Activated T-cell treated with anti-CD3 and anti-CD28 coated beads for 48 hours (primary cell): ENCODE measurements at regions not wholly inside any gene's neighbourhood (a gene's known extent, or its start where the extent isn't known, plus 50 kb on each side); places are given as distances from the start of the nearest gene placed in this dataset.
"Not testable (repeated sequence)": the region's sequence is repeated elsewhere in the genome, so short reads cannot be mapped to it uniquely, and the experiment has no call there.

Source experiments
- DNase-seq: peaks from one replicate; pipeline ENCODE4 v3.0.0-alpha.2; 2020; ENCODE audit warnings: low read depth

DNA sequence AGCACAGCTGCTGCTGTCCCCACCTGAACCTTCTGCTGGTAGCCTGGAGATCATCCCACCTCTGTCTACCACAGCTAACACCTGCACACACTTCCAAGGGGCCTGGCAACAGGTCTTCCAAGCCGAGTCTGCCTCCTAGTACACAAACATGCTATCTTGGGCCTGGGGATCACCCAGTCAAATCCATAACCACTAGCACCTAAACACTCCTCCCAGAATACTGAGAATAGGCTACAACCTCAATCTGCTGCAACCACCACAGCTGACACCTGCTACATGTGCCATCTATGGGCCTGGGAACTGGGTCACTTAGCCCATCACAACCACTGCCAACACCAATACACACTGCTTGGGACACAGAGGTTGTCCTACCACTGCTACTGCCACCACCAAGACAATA, 362.8 kb upstream of the ARPP21 start:
- DNase-seq: no peak

DNA sequence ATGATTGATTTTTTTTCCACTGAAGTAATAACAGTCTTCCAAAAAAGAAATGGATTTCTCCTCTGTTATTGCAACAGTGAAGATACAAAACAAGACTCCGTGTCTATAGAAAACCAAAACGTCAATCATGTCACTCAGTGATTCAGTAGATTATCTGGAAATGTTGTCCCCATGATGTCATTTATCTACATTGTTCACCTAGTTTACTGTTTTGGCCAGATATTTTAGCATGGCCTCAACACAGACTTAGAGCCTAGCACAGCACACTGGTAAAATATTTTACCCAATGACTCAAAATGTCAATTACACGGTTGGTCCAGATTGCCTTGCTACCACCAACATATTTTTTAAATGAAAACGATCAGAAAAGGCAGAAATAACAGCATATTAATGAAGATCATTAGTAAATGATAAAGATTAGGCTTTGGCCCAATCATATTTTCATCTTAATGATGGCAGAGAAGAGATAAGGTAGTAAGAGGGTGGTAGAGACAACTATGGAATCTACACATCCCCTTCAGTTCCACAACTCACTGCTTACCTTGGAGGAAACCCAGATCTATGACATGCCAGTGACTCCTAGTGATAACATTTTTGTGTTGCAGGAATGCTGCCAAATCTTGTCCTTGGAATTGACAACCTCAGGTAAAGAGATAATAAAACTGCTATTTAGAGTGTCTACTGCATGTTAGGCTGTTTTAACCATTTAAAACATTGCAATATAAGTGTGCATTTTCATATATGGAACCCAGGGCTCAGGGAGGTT, 347.7 kb upstream of the ARPP21 start:
- DNase-seq: no peak

DNA sequence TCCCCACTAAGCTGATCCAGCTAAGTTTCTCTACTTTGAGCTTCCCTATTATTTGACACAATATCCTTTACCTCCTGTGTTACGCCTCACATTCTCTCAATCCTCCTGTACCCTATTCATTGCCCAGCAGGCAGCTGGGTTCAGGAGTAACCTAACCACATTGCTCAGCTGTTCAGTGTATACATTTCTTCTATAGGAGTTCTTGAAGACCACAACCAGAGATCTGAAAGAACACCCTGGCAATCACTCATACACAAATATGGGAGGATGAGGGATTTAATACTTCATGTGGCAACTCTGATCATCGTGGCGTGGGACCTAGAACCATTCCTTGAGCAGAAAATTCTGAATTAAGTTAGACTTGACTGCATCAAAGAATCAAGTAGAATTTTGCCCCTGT, 346.8 kb upstream of the ARPP21 start:
- no peak for DNase-seq

- no peak for DNase-seq
Measured at GRCh38 chr3:35295906-35296305, 343.4 kb upstream of the ARPP21 start.

GRCh38 chr3:35296533-35296932, 342.8 kb upstream of the ARPP21 start:
- peak; percentile 1 for DNase-seq

GRCh38 chr3:35296944-35297343, 342.4 kb upstream of the ARPP21 start:
- DNase-seq: not testable (repeated sequence)

- DNase-seq: no peak
Measured at GRCh38 chr3:35305406-35305805, 333.9 kb upstream of the ARPP21 start.

GRCh38 chr3:35307296-35307695, 332.0 kb upstream of the ARPP21 start:
- no peak for DNase-seq

- DNase-seq: not testable (repeated sequence)
Measured at GRCh38 chr3:35316841-35317240, 322.5 kb upstream of the ARPP21 start.

DNA sequence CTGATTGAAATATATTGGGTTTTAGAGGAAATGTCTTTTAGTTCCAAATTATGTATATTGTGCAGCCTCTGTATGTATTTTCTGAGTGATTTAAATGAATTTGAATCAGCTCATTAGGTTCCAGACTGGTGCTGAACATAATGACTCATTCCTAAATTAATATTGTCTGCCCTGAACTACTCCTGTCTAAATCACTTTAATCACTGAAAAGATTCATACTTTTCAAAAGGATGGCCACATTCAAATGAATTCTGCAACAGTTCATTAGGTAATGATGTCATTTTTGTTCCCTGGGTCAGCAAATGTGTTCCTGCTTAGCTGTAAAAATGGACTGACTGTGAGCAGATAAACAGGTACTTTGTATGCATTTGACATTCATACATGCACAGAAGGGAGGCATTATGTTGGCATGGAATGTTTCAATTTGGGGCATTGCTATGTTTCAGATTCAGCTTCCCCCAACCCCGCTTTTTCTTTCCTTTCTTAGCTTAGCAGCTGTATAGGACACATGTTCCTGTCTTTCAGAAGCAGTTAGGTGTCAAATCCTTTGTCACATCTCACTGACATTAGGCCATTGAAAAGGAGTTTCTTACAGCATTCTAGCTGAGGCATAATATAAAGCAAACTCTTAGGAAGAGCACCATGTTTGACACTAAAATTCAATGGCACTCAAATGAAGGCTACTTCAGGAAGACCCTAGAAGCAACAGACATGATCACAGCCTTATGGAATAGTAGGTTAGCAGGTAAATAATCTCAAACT, 318.5 kb upstream of the ARPP21 start:
- DNase-seq: no peak

DNA sequence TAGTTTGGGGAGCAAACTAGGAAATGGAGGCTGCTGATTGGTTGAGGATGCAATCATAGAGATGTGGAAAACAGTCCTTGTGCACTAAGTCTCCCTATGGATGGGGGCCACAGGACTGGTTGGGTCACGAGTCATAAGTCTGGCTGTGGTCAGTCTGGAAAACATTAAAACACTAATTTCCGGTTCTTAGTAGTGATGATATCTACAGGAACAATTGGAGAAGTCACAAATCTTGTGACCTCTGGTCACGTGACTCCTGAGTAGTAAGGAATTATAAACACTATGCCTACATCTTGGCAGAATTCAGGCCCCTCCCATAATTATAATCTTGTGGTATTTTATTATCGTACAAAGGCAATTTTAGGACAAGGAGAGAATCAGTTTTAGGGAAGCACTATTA, 317.3 kb upstream of the ARPP21 start:
- DNase-seq: no peak

DNA sequence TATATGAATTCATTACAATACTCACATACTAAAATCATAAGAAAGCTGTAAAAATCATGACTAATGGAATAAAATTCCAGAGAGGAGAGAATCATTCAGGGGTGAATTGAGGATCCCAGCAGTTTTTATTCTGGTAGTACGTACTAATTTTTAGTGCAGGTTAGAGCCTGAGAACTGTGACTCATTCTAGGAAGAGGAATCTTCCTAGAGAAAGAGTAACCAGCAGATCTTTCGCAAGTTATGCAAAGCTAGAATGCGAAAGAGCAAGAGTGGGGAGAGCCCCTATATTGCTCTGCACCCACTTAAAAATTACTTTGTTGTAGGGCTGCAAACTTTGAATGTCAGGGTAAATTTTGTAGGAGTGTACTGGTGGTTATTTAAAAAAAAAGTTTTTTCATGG, 303.6 kb upstream of the ARPP21 start:
- DNase-seq: no peak

- no peak for DNase-seq
Measured at GRCh38 chr3:35336601-35337000, 302.7 kb upstream of the ARPP21 start.

DNA sequence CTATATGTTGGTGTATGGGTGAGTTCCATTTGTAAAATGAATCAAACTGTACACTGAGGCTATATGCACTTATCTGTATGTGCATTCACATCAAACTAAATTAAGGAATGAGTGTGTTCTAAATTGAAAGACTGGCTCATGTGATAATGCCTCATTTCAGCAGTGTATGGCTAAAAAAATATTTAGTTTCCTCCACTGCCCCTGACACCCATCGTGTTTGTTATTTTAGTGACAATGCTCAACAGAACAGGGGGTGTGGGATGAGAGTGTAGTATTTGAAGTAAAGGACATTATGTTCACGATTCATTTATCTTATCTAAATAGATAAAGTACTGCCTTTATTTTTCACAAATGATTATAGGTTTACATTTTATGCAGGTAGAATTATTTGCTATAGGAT, 301.1 kb upstream of the ARPP21 start:
- DNase-seq: no peak

- no peak for DNase-seq
Measured at GRCh38 chr3:35380196-35380595, 259.1 kb upstream of the ARPP21 start.

- no peak for DNase-seq
Measured at GRCh38 chr3:35383216-35383615, 256.1 kb upstream of the ARPP21 start.

DNA sequence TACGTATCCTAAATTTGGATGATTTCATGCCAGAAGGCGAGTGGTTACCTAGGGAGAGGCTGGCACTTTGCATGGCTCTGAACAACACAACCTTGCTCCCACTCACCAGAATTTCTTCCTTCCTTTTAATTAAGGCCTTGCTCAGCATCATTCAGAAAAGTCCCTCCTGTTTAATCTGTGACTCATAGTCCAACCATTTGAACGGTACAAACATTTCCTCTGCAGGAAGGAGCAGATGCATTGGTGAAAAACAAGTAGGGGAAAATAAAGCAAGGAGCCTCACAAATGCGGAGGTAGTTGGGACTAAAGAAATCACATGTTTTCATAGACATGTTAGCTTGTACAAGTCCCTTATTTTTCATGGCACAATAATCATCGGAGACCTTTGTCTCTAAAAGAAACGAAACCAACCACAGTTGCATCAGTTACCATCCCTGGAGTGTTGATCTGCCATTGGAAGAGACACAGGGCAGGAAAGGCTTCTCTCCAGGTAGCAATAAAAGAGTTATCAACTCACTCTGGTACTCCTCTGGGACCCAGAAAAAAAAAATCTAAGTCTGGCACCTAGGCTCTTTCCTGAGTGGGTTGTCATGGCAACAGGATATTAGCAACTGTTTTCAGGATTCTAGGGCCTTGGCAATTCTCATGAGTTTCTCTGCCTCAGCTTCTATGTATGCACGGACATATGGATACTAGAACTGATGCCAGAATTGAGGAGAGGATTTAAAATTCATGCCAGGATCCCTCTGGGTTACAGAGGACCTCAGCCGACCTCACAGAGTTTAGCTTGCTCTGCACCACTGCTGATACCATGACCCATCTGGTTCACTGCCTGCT, 255.4 kb upstream of the ARPP21 start:
- no peak for DNase-seq

GRCh38 chr3:35385271-35385670, 254.1 kb upstream of the ARPP21 start:
- DNase-seq: no peak

GRCh38 chr3:35389907-35390306, 249.4 kb upstream of the ARPP21 start:
- DNase-seq: no peak

GRCh38 chr3:35392187-35392586, 247.1 kb upstream of the ARPP21 start:
- no peak for DNase-seq

GRCh38 chr3:35393901-35394799, 245.2 kb upstream of the ARPP21 start:
- DNase-seq: no peak

DNA sequence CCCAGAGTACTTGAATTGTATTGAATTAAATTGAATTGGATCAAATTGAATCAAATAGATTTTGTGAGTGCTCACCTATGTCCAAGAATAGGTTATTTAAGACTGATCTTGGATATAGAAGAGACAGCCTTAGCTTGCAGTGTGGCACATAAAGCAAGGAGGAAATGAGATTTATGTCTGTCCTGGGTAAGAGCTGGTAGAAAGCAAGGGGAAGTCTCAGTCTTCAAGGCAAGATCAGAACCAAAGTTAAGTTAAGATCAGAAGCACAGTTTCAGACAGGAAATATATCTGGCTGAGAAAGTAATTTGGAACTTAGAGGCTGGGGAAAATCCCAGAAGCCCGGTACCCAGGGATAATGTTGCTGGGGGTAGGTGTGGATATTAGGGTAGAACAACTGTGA, 244.4 kb upstream of the ARPP21 start:
- no peak for DNase-seq
